Uterus (tissue), 3 donors: ENCODE measurements at regions not wholly inside any gene's neighbourhood (a gene's known extent, or its start where the extent isn't known, plus 50 kb on each side); places are given as distances from the start of the nearest gene placed in this dataset.

Experiments
- DNase-seq, 2 donors: peaks; one replicate each; pipeline ENCODE4 v3.0.0-alpha.2; 2019 to 2020
- H3K27ac ChIP-seq, 2 donors: fragments of 200-600 bp; sonication (generic); 1 replicate in 1 of 2; 2 replicates in 1 of 2; pipeline ENCODE4 v1.5.1; 2016 to 2018
- H3K27me3 ChIP-seq, 2 donors: fragments of 200-600 bp; sonication (generic); one replicate each; pipeline ENCODE4 v1.5.1; 2018 to 2019; ENCODE audit warnings: control low read depth in 1 of 2
- H3K36me3 ChIP-seq, 2 donors: fragments of 200-600 bp; sonication (generic); one replicate each; pipeline ENCODE4 v1.5.1; 2019; ENCODE audit warnings: control low read depth in 1 of 2
- H3K4me1 ChIP-seq, 2 donors: fragments of 200-600 bp; sonication (generic); one replicate each; pipeline ENCODE4 v1.5.1; 2018 to 2019; ENCODE audit warnings: control low read depth in 1 of 2
- H3K4me3 ChIP-seq, 2 donors: fragments of 200-600 bp; sonication (generic); 1 replicate in 1 of 2; 2 replicates in 1 of 2; pipeline ENCODE4 v1.5.1; 2018 to 2019; ENCODE audit warnings: mild to moderate bottlenecking in 1 of 2
- H3K9me3 ChIP-seq, 2 donors: fragments of 200-600 bp; sonication (generic); one replicate each; pipeline ENCODE4 v1.5.1; 2019; ENCODE audit warnings: control low read depth in 1 of 2
- CTCF ChIP-seq, 4 experiments: fragments of 200-600 bp in 2 of 4; fragments of 450-650 bp in 2 of 4; sonication (generic) in 2 of 4; IDR thresholded peaks; one replicate each; pipeline ENCODE4 v1.5.1; 2016 to 2019; ENCODE audit warnings: antibody characterized with exemption in 4 of 4, mild to moderate bottlenecking in 2 of 4, moderate library complexity in 1 of 4
- POLR2A ChIP-seq, 2 donors: fragments of 450-650 bp; IDR thresholded peaks; one replicate each; pipeline ENCODE4 v1.6.1; 2016; ENCODE audit warnings: antibody characterized with exemption in 2 of 2, mild to moderate bottlenecking in 1 of 2, moderate library complexity in 1 of 2
- intact Hi-C: fragments of 100-400 bp; cut with DNase I; formaldehyde crosslinking; loops from one replicate; pipeline ENCODE4 v1.15.1; 2023; ENCODE audit warnings: low total_unique reads
- donor health status: DM: yes; HTN: yes; CAD: no.

GRCh38 chr12:67073336-67073735 is 195.8 kb upstream of the CAND1 start:
- H3K27ac ChIP-seq, result no peak overlapping the region
- H3K4me3 ChIP-seq, result no peak overlapping the region
- no peaks in the 10 kb centered on the region for H3K4me1 ChIP-seq
- H3K36me3 ChIP-seq, result no peaks in the 10 kb centered on the region
- H3K9me3 ChIP-seq, result no peaks in the 10 kb centered on the region
- no peak for TF ChIP-seq POLR2A (IDR thresholded peaks at IDR 0.05)
- TF ChIP-seq CTCF (IDR thresholded peaks at IDR 0.05), result no peak
- intact Hi-C loops, result no loop called here
- no peak for DNase-seq
- H3K27me3 ChIP-seq, result no peaks in the 10 kb centered on the region

DNA sequence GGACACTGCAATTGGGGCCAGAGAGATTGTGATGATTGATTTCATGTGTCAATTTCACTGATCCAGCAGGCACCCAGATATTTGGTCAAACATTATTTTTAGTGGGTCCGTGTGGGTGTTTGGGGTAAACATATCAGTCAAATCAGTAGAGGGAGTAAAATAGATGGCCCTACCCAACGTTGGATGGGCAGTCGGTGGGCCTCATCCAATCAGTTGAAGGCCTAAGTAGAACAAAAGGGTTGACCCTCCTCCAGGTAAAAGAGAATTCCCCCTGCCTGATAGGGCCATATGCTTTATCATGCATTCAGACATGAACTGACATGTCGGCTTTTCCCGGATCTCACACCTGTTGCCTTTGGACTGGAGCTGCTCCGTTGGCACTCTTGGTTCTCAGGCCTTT is 195.1 kb upstream of the CAND1 start:
- TF ChIP-seq POLR2A (IDR thresholded peaks at IDR 0.05) (no peak), CTCF (IDR thresholded peaks at IDR 0.05) (no peak)
- intact Hi-C loops, result no loop called here
- no peaks in the 10 kb centered on the region for H3K9me3 ChIP-seq
- no peak overlapping the region for H3K27ac ChIP-seq
- H3K4me3 ChIP-seq, result no peak overlapping the region
- H3K27me3 ChIP-seq, result no peaks in the 10 kb centered on the region
- DNase-seq, result no peak
- H3K4me1 ChIP-seq, result no peaks in the 10 kb centered on the region
- no peaks in the 10 kb centered on the region for H3K36me3 ChIP-seq

- intact Hi-C loops, result no loop called here
- H3K4me3 ChIP-seq, result no peak overlapping the region
- no peaks in the 10 kb centered on the region for H3K36me3 ChIP-seq
- H3K9me3 ChIP-seq, result no peaks in the 10 kb centered on the region
- H3K27me3 ChIP-seq, result no peaks in the 10 kb centered on the region
- no peak overlapping the region for H3K27ac ChIP-seq
- no peak for TF ChIP-seq CTCF (IDR thresholded peaks at IDR 0.05)
- no peak for TF ChIP-seq POLR2A (IDR thresholded peaks at IDR 0.05)
- H3K4me1 ChIP-seq, result no peaks in the 10 kb centered on the region
- no peak for DNase-seq
These were observed 191.5 kb upstream of the CAND1 start for GRCh38 chr12:67077617-67078016.

DNA sequence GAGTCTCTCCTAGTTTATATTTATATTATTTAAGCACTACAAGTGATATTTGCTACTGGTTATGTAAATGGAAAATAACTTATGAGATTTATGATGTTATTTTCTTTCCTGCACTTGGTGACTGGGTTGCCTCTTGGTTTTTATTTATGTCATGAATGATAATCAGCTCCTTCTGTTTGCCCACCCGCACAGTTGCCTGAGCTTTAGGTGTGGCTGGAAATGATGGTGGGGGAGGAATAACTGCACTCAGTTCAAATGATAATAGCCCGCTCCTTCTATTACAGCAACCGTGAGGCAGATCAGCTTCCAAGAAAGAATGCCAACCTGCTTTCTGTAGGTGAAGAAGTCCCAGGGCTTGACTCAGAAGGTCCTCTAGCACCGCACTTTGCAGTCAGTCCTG is 190.2 kb upstream of the CAND1 start:
- Histone ChIP-seq H3K9me3 (no peaks in the 10 kb centered on the region), H3K4me1 (no peaks in the 10 kb centered on the region), H3K4me3 (no peak overlapping the region), H3K36me3 (no peaks in the 10 kb centered on the region), H3K27ac (no peak overlapping the region), H3K27me3 (no peaks in the 10 kb centered on the region)
- no peak for DNase-seq
- TF ChIP-seq CTCF (IDR thresholded peaks at IDR 0.05), result no peak
- no peak for TF ChIP-seq POLR2A (IDR thresholded peaks at IDR 0.05)
- intact Hi-C loops, result no loop called here

DNA sequence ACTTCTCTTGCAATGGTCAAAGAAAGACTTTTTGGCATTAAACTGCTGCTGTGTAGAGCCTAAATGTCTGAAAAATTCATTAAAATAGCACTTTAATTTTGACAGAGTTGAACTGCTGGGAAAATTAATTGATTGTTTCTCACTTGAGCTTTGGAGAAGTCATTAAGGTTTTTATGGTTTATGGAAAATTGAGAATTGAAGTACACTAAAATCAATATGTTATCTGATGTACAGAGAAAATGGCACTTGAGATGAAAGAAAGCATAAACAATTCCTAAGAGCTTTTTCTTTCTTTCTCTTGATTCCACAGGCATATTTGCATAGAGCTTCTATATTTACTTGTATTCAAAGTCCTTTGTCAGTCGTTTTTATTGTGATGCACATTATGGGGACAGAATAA is 188.5 kb upstream of the CAND1 start:
- H3K27me3 ChIP-seq, result no peaks in the 10 kb centered on the region
- H3K4me3 ChIP-seq, result no peak overlapping the region
- TF ChIP-seq POLR2A (IDR thresholded peaks at IDR 0.05) (no peak), CTCF (IDR thresholded peaks at IDR 0.05) (no peak)
- no peak overlapping the region for H3K27ac ChIP-seq
- no peaks in the 10 kb centered on the region for H3K36me3 ChIP-seq
- no peaks in the 10 kb centered on the region for H3K9me3 ChIP-seq
- H3K4me1 ChIP-seq, result no peaks in the 10 kb centered on the region
- no peak for DNase-seq
- intact Hi-C loops, result no loop called here
